Embryonic facial prominence (tissue), 1 donor: ENCODE measurements at regions not wholly inside any gene's neighbourhood (a gene's known extent, or its start where the extent isn't known, plus 50 kb on each side); places are given as distances from the start of the nearest gene placed in this dataset.
A peak's percentile ranks its signal among the peaks of the same experiment; 100 is the strongest.

Source experiments
- DNase-seq: peaks from one replicate; pipeline ENCODE4 v3.0.0-alpha.2; 2016; ENCODE audit errors: extremely low spot score

DNA sequence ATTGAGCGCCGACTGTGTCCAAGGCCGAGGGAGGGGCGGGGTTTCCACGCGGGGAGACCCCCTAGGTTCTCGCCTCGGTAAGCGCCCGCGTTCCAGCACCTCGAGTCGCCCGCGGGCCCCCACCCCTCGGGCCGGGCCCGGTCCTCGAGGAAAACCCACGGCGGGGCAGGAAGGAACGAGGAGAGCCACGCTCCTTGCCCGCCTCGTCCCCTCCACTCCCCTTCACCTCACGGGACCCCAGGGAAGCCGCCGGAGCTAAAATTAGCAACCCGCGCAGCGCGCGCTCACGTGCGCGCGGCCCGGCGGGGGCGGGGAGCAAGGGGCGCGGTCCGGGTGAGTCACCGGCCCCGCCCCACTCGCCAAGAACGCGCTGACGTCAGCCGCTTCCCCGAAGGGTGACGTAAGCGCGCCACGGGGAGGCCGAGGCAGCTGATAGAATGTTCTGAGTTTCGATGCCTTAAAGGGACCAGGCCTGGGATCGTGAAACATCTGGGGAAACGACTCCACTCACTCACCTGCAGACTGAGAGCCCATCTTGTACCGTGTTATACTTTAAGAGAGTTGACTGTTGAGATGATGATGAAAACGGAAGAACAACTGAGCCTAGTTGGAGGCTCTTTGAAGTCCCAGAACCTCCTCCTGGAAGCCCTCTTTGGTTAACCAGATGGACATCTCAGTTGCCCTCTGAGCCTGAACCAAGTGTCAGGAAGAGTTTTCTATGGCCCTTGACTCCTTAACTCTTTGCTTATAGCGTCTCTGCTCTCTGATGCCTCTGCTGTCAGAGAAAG lies 49.7 kb upstream of the ATF3 start:
- DNase-seq, result peak; percentile 90
